ENCODE measurements at regions not wholly inside any gene's neighbourhood (a gene's known extent, or its start where the extent isn't known, plus 50 kb on each side); places are given as distances from the start of the nearest gene placed in this dataset.

DNA sequence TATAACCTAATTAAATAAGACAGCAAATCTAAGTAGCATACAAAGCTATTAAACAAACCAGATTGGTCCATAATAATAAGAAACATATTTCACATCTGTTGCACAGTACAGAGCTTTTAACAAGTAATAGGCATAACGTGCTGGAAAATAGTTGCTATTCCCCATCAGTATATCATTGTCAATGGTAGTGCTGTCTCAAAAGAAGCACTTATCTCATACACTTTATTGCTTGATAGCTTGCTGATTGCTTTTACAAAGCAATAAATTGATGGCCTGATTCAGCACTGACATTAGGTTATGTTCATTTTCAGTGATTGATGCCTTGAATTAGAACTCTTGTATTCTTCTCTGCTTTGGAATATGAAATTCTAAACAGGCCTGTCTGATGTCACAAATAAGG lies 641.7 kb downstream of the CBLN2 start:
- TF ChIP-seq CTCF (IDR thresholded peaks at IDR 0.05; ENCODE audit: insufficient read depth, low read length, missing control alignments) = no peak
- no peak overlapping the region for H3K4me3 ChIP-seq (ENCODE audit: low read depth, low read length)
- ChIA-PET CTCF (no interaction called here), POLR2A (no interaction called here)
- no peak for DNase-seq (ENCODE audit: low read depth, low spot score)

DNA sequence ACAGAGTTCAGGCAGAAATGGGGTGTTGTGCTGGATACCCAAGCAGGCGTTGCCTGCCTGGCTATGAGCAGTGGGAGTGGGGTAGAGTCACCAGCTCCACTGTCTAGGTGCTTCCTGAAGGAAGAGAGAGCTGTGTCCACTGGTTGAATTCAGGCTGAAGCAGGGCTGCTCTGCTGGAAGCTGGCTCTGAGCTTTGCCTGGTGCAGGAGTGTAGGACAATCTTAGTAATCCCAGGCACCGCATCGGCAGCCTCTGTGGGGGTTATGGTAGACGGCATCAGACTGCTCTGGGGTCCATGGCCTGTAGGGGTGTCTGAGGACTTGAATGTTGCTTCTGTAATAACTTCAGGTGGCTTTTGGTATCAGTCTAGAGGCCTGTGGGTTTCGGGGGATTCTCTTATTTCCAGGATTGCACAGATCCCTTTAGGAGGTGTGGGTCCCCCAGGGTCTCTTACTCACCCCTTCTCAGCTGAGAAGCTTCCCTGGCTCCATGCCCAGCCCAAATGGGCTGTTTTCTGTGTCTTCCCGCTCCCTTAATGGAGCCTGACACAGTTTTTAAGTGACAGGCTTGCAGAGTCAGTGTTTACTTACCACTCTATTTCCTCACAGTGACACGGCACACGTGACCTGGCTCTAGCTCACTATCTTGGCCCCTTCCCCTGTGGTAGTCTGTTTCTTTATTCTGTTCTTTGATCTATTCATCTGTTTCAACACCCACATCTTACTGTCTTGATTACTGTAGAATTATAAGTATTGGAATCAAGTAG lies 644.3 kb downstream of the CBLN2 start:
- ChIA-PET CTCF (no interaction called here), POLR2A (no interaction called here)
- no peak for DNase-seq (ENCODE audit: low read depth, low spot score)
- no peak overlapping the region for H3K4me3 ChIP-seq (ENCODE audit: low read depth, low read length)
- no peak for TF ChIP-seq CTCF (IDR thresholded peaks at IDR 0.05; ENCODE audit: insufficient read depth, low read length, missing control alignments)

DNA sequence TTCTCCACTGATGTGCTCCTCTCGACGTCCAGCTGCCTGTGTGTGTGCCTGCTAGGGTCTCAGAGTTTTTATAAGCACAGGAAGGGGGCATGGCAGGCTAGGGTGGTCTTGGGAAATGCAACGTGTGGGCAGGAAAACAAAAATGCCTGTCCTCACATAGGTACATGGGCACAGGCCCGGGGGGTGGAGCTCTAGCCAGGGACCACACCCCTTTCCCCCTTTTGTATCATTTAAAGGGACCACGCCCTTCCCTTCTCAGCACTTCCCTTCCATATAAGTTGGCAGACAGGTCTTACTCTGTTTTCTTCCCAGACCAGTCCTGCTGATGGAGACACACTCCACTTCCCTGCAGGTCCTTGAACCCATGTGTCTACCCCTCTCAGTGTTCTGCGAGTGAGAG lies 645.0 kb downstream of the CBLN2 start:
- ChIA-PET POLR2A (no interaction called here), CTCF (no interaction called here)
- DNase-seq (ENCODE audit: low read depth, low spot score) = no peak
- no peak overlapping the region for H3K4me3 ChIP-seq (ENCODE audit: low read depth, low read length)
- no peak for TF ChIP-seq CTCF (IDR thresholded peaks at IDR 0.05; ENCODE audit: insufficient read depth, low read length, missing control alignments)

GRCh38 chr18:71887509-71887908 lies 656.6 kb downstream of the CBLN2 start:
- H3K4me3 ChIP-seq (ENCODE audit: low read depth, low read length) = no peak overlapping the region
- no peak for DNase-seq (ENCODE audit: low read depth, low spot score)
- POLR2A ChIA-PET = no interaction called here
- CTCF ChIA-PET = no interaction called here
- TF ChIP-seq CTCF (IDR thresholded peaks at IDR 0.05; ENCODE audit: insufficient read depth, low read length, missing control alignments) = no peak

DNA sequence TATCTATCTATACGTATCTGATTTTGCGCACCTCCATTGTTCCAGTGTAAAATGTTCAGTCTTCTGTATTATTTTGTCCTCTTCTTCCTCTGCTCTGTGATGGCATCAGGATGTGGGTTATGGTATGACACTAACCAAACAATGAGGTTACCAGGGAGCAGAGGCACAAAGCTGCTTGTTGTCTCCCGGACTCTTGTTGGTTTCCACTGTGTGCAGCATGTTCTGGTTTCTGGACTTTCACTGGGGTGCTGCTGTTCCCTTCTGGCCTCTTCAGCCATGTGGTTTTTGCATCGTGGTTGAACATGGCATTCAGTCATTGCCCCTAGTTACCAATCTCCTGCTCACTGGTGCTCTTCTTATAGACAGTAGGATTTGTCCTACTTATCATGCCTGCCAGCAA lies 665.9 kb downstream of the CBLN2 start:
- no peak for TF ChIP-seq CTCF (IDR thresholded peaks at IDR 0.05; ENCODE audit: insufficient read depth, low read length, missing control alignments)
- no peak overlapping the region for H3K4me3 ChIP-seq (ENCODE audit: low read depth, low read length)
- POLR2A ChIA-PET = no interaction called here
- no peak for DNase-seq (ENCODE audit: low read depth, low spot score)
- CTCF ChIA-PET = no interaction called here

- CTCF ChIA-PET = no interaction called here
- TF ChIP-seq CTCF (IDR thresholded peaks at IDR 0.05; ENCODE audit: insufficient read depth, low read length, missing control alignments) = no peak
- DNase-seq (ENCODE audit: low read depth, low spot score) = no peak
- POLR2A ChIA-PET = no interaction called here
- H3K4me3 ChIP-seq (ENCODE audit: low read depth, low read length) = no peak overlapping the region
Measured at GRCh38 chr18:71873695-71874094, 670.4 kb downstream of the CBLN2 start.

All from AG04449 (cell line).